GM19238 (cell line): ENCODE measurements at regions not wholly inside any gene's neighbourhood (a gene's known extent, or its start where the extent isn't known, plus 50 kb on each side); places are given as distances from the start of the nearest gene placed in this dataset.
A peak's percentile ranks its signal among the peaks of the same experiment; 100 is the strongest.

Source experiments
- DNase-seq: peaks from one replicate; pipeline ENCODE4 v3.0.0; 2011; ENCODE audit warnings: low spot score; ENCODE audit not compliant: insufficient read length

DNA sequence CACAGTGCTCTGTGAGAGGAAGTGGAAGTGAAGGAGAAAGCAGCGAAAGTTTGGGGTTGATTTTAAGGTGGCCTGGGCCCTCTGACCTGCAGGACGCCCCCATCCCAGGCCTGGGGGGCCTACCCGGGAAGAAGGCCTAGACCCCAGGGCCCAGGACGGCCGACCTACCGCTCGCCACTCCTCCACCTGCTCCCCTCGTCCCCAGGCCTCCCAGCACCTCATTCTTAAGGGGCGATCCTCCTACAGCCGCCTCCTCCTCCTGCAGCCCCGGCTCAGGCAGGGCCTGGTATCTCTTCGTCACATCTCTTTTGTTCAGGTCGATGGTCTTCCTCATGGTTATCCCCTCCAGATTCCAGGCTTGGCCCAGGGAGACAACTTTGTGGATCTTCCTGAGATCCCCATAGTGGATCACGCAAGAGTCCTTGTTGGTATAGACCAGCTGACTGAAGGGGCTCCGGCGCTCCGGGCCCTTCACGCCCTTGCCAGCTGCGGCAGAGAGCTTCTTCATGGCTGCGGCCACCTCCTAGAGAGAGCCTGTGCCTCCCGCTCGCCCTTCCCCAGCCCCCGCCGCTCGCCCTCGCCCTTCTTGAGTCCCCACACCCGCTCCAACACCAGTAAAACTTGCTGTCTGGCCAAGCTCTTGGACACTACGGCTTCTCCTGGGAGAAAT, 117.5 kb downstream of the OR13A1 start:
- DNase-seq = no peak

DNA sequence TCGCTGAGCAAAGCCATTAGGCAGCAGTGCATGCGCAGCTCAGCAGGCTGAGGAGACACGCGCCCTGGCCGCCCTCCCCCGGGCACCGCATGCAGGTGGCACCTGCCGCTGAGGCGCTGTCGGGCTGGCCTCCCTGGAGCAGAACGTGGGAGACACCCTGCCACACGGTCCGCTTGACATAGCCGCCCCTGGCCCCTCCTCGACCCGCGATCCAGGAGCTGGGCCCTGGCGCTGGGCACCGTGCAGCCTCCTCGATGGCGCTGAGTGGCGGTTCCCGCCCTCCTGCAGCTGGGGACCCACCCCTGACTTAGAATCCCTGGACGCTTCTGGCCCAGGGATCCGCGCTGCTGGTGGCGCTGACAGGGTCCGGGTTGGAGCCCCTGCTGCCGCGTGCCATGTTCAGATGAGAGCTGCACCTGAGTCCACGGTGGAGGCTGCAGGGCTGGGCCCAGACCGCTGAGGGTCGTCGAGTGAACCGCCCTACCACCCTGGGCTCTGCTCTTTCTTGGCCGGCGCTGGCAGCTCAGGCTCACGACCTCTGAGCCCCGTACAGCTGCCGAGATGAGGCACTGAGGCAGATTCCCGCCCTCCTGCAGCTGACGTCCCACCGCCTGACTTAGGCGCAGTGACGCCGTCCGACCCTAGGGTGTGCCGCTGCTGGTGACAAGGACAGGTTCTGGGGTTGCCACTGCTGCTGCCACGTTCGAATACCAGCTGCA, 116.8 kb downstream of the OR13A1 start:
- no peak for DNase-seq

DNA sequence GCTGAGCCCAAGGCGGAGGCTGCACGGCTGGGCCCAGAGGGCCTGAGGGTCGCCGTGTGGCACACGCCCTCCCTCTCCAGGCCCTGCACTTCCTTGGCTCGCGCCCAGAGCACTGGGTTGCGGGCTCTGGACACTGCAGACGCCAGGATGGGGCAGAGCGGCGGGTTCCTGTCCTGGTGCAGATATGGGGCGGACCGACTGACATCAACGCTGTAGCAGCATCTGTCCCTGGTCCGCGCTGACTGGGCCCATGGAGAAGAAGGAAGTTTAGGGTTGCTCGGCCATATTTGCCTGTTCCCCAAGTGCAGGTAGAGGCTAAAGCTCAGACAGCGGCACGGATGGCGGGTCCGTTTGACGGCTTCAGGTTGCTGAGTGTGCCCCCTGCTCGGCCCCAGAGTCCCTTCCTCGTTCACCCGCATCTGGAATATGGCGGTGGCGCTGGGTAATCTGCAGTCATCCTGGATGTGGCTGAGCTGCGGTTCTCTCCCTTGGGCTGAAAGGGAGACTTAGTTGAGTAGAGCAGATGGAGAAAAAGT, 116.1 kb downstream of the OR13A1 start:
- DNase-seq = no peak

DNA sequence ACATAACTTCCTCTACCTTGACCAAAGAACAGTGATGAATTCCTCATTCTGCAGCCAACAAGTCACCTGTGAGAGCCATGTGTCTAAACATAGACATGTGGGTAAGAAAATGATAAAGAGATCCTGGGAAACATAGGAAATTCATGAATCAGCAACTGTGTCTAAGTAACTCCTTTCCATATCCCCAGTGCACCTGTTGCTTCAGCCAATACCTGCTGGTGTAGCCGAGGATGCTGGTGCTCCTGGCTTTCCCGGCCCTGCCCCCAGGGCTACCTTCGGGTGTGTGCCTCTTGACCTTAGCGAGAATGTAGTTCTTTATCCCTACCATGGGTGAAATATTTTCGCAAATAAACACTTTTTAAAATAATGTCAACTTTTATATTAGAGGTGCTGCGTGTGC, 114.1 kb downstream of the OR13A1 start:
- no peak for DNase-seq

DNA sequence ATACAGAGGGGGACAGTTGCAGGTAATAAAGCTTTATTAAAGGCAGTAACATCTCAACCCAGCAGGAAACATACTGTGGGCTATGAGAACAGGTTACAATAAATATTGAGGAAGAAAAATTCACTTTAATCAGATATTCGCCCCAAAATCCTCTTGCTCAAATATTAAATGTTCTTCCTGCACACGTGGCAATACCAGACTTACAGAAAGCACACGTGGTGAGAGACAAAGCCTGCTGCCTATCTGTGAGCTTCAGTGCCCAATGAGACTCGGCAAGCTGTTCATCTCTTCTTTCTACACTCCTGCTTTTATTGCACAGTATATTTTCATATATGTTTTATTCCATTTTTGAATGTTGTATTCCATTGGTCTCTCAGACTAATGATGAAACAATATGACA, 113.2 kb downstream of the OR13A1 start:
- no peak for DNase-seq

DNA sequence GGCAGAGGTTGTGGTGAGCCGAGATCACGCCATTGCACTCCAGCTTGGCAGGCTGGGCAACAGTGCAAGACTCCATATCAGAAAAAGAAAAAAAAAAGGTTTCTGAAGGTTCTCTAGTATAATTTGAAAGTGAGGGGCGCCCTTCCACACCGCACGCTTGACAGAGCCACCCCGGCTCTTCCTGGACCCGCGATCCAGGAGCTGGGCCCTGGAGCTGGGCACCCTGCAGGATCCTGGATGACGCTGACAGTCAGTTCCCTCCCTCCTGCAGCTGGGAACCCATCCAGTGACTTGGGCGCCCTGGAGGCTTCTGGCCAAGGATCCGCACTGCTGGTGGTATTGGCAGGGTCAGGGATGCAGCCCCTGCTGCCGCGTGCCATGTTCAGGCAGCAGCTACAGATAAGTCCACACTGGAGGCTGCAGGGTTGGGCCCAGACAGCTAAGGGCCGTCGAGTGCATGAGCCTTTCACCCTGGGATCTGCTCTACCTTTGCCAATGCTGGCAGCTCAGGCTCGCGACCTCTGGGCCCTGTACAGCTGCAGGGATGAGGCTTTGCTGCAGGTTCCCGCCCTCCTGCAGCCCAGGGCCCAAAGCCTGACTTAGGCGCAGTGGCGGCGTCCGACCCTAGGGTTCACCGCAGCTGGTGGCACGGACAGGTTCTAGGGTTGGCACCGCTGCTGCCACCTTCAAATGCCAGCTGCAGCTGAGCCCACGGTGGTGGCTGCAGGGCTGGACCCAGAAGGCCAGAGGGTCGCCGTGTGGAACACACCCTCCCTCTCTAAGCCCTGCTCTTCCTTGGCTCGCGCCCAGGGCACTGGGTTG, 110.2 kb downstream of the OR13A1 start:
- no peak for DNase-seq

DNA sequence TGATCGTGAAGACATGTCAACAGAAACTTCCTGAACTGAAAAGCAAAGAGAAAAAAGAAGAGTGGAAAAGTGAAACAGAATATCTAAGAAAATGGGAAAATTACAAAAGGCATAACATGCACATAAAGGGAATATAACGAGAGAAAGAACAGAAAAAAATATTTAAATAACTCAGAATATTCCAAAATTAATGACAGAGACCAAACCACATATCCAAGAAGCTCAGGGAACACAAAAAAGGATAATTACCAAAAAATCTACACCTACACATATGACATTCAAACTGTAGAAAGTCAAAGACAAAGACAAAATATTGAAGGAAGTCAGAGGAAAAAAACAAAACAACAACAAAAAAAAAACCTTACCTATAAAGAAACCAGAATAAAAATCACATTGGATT, 105.5 kb downstream of the OR13A1 start:
- no peak for DNase-seq

DNA sequence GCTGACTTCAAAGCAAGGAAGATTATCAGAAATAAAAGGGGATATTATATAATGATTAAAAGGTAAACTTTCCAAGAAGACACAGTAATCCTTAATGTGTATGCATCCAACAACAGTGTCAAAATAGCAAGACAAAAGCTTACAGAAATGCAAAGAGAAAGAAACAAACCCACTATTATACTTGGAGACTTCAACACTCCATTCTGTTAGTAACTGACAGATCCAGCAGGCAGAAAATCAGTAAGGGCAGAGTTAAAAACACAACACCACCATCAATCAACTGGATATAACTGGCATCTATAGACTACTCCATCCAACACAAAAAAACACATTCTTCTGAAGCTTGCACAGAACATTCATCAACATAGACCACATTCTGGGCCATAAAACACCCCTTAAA, 103.8 kb downstream of the OR13A1 start:
- DNase-seq = no peak

DNA sequence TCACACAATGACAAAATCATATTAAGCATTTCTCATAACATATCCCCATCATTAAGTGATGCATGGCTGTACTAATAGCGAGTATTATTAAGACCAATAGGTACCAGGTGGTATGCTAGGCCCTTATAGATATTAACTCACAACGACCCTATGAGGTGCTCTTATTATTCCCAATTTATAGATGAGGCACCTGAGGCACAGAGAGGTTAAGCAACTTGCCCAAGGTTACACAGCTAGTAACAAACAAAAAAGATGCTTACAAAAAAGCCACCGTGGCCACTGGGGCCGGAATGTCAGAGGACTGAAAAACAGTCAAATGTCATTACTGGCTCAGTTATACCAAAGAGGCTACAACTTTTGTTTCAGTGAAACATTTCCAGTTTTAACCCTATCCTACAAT, 96.0 kb downstream of the OR13A1 start:
- DNase-seq = no peak

DNA sequence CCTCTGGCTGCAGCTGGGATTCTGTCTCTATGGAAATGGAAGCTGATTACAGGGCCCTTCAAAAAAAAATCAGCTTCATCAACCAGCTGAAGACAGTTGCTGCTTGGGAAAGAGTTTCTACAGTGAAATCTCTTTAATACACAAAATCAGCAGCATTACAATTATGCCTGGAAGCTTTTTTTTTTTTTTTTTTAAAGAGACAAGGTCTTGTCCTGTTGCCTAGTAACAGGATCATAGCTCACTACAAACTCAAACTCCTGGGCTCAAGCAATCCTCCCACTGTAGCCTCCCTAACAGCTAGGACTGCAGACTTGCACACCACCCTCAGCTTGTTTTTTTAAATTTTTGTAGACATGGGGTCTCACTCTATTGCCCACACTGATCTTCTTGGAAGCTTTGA, 94.5 kb downstream of the OR13A1 start:
- DNase-seq = no peak

DNA sequence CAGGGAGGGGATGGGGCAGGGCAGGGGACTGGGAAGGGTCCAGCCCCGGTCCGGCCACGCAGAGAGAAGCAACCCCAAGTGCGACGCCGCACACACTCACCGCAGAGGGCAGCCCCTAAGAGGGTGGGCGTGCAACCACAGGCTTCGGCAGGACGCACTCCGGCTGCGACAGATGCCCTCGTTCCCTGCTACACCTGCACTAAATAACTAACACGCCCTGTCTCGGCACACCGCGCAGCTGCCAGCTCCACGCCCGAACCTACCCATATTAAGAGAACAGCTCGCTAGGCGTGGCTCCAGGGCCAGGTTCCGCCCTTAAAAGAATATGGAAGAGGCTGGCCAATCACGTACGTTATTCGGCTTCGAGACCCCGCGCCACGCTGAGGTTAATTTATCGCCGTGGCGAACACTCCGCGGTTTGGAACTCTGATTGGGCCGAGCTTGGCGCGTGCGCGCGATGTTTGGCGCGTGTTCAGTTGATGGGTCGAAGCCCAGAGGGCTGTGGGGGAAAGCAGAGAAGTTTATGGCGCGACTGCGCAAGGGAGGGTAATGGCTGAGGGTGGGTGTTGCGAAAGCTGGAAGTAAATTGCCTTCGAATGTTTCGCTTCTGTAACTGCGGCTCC, 91.1 kb downstream of the OR13A1 start:
- DNase-seq = no peak

DNA sequence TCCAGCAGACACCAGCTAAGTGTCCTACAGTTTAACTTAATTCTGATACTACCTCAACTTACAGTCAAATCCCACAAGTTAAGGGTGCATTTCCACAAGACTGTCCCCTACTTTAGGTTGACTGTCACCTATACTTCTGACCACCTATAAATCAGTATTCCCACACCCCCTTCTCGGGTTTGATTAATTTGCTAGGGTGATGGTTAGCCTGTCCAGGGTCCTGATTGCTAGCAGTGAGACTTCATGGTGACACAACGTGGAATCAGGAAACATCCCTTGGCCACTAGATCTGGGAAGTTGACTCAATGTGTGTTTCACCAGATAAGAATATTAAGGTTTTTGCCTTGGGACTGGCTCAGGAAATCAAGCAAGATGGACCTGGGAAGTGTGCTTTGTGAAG, 88.4 kb downstream of the OR13A1 start:
- DNase-seq = no peak

DNA sequence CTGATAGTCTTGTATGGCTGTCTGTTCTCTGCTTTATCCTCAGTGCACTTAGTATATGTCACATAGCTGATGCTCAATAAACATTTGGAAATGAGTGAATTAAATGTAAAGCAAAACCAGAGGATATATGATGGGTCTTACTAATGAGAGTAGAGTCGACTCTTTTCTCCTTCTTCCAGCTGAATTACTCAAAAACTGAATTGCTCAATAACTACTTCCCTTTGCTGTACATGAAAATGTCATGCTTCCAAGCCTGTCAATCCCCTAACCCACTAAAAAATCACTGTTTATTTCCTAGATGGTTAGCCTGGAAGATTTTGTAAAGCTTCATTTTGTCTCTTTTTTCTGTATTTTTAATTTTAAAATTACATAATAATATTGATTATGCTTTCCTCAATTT, 88.0 kb downstream of the OR13A1 start:
- no peak for DNase-seq

DNA sequence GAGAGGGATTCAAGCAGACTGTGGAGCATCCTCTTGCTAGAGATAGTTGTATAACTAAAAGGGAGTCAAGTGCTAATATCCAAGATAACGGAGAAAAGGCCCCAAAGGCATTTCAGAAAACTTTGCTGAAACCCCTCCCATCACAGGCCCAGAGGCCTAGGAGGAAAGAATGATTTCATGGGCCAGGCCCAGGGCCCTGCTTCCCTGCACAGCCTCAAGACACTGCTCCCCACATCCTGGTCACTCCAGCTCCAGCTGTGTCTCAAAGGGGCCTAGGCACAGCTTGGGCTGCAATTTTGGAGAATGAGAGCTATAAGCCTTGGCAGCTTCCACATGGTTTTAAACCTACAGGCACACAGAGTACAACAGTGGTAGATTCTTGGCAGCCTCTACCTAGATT, 85.6 kb downstream of the OR13A1 start:
- no peak for DNase-seq

DNA sequence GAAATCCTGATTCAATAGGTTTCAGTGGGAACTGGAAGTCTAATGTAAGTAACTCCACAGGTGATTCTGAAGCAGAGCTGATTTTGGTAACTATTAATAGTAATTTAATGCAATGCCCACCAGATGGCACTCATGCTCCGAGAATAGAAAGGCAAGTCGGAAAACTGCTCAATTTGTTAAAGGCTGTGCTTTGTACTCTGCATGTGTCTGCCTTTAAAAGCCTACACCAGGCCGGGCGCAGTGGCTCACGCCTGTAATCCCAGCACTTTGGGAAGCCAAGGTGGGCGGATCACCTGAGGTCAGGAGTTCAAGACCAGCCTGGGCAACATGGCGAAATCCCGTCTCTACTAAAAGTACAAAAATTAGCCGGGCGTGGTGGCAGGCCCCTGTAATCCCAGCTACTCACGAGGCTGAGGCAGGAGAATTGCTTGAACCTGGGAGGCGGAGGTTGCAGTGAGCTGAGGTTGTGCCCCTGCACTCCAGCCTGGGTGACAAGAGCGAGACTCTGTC, 80.1 kb downstream of the OR13A1 start:
- DNase-seq = peak; percentile 8

DNA sequence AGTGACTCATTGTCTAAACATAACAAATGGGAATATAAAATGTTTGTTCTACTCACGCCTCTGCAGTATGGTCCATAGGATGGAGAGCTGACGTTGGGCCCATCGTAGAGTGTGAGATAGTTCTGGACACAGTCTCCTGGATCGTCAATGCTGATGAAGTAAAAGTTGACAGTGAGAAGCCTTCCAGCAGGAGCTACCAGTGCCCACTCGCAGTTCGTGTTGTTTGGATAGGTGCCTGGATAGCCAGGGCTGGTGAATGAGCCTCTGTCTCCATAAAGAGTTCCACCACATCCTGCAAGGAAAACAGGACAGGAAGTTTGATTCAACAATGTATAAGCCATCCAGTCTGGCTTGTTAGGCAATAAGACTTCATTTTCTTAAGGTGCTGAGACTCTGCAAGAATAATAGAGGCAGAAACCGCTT, 79.6 kb downstream of the OR13A1 start:
- DNase-seq = no peak

DNA sequence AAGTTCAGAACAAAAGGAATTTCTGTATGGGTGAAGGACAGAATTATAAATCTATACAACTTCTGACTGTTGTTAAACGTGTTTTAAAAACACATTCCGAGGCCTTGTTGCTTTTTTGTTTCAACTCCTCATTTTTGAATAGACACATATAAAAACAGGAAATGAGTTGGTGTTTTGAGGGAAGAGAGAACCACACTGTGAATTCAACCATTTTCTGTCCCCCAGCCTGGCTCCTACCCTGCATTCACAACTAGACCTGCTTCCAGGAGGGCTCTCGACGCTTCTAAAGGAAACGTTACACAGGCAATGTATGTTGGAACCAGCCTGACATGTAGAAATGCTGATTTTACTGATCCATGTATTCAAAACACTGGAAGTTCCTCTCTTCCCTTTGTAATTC, 76.5 kb downstream of the OR13A1 start:
- no peak for DNase-seq

DNA sequence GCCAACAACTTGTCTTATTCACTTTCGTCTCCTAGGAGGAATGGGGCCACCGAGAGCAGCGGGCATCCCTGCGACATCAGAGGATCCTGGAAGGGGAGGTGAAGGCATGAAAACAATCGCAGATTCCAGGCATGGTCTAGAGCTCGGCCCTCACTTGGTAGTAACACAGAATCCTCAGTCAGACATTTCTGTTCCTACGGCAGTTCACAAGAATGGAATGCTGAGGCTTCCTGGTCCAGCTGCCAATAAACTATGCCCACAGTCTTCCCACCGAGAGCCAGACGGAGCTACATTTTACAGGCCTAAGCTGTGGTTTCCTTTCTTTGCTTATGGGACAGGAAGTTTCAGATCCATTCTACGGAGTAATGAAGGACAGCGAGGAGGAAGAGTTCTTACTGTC, 75.8 kb downstream of the OR13A1 start:
- DNase-seq = no peak

DNA sequence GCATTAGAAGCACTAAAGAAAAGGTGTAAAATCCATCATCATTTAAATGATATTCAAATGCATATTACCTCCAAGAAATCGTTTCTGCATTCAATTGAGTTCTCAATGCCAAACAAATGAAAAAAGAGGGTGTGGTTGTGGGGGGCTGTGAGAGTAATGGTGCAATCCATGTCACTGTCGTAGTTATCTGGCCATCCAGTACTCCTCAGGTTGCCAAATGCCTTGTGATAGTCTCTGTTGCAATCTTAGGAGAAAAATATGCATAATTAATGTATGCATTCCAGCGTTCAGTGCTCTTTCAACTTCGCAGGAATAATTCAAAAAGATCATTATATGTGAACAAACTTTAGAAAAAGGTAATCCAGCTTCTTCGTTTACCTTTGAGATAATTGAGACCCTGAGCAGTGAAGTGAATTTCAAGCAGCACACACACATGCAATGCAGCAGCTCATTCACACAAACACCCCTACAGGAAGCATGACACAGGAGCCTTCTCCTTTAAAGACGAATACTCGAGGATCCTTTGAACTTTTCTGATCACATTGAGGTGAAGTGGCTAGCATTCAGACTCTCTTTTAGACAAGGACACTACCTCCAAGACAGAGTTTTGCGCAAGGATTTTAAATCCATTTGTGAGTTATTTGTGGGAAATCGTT, 73.4 kb downstream of the OR13A1 start:
- DNase-seq = no peak

DNA sequence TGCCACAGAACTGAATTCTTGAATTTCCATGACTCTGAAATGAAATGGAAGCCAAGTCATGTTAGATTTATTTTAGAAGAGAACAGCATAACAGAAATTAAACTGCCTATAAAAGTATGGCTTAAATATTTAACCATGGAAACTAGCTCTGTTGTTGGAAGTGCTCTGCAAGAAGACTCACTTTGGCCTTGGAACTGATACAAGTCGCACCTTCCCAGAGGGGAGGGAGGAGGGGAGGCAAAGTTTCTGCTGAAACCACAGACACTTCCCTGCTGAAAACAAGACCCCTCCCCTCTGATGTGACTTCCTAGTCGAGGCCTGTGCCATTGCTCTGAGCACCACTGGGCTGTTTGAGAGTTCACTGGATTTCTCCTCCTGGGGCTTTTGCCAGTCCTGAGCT, 72.1 kb downstream of the OR13A1 start:
- no peak for DNase-seq

DNA sequence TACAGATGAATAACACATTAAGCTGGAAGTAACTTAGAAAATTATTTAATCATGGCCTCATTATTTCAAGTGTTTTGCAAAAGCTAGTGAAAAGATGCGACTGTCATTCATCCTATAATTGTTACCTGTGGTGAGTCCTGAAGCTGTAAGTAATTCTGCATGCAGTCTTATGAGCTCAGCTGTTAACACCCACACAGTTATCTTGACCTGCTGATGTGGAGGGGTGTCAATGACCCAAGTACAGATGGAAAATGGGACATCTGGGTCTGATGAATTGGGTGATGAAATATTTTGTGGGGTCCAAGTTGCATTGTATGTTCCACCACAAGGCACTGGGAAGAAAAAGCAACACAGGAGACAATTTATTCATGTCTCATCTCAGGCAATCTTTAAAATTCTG, 68.9 kb downstream of the OR13A1 start:
- no peak for DNase-seq
